H1 (cell line): ENCODE measurements at regions not wholly inside any gene's neighbourhood (a gene's known extent, or its start where the extent isn't known, plus 50 kb on each side); places are given as distances from the start of the nearest gene placed in this dataset.

ENCODE experiments used
- CTCF ChIA-PET: fragments of 300-600 bp; sonication (Branson Sonifier 250); formaldehyde crosslinking; loops from one replicate; lab custom pipeline; 2021; ENCODE audit not compliant: partially characterized antibody; lab: Charles Lee
- POLR2A ChIA-PET: fragments of 300-600 bp; sonication (Branson Sonifier 250); formaldehyde crosslinking; loops from one replicate; lab custom pipeline; 2021; ENCODE audit warnings: inconsistent platforms; ENCODE audit not compliant: partially characterized antibody; lab: Charles Lee
- DNase-seq, 2 experiments: peaks; one replicate each; pipeline versions ENCODE4 v3.0.0 to v3.0.0-alpha.2; 2010 to 2022; ENCODE audit warnings: low spot score in 2 of 2, low read depth in 1 of 2, mixed read lengths in 1 of 2
- FAIRE-seq: peaks from 2 replicates; lab custom pipeline; 2011; peaks lifted over from hg19 to GRCh38; lab: Jason Lieb, UNC
- H2AFZ ChIP-seq: 2 replicates; pipeline ENCODE4 v1.8.1; 2012; ENCODE audit warnings: low read length, inconsistent platforms
- H2AK5ac ChIP-seq: 2 replicates; pipeline ENCODE4 v1.6.1; 2013; ENCODE audit warnings: low read depth, low read length
- H2BK120ac ChIP-seq: replicated peaks from 2 replicates; pipeline ENCODE3; 2013; ENCODE audit warnings: low read depth, low read length, inconsistent platforms
- H2BK12ac ChIP-seq: 2 replicates; pipeline ENCODE4 v1.6.1; 2013; ENCODE audit warnings: low read depth, low read length
- H2BK15ac ChIP-seq: 2 replicates; pipeline ENCODE4 v1.6.1; 2013; ENCODE audit warnings: low read length
- H2BK20ac ChIP-seq: 2 replicates; pipeline ENCODE4 v1.6.1; 2013; ENCODE audit warnings: low read length
- H2BK5ac ChIP-seq: 2 replicates; pipeline ENCODE4 v1.6.1; 2013; ENCODE audit warnings: low read depth, low read length
- H3K14ac ChIP-seq: 2 replicates; pipeline ENCODE4 v1.6.1; 2013; ENCODE audit warnings: inconsistent platforms; ENCODE audit not compliant: insufficient read length
- H3K18ac ChIP-seq: 2 replicates; pipeline ENCODE4 v1.6.1; 2013; ENCODE audit warnings: low read length; ENCODE audit errors: extremely low read depth
- H3K23ac ChIP-seq: 2 replicates; pipeline ENCODE4 v1.6.1; 2013; ENCODE audit warnings: inconsistent platforms; ENCODE audit not compliant: insufficient read length
- H3K23me2 ChIP-seq: 2 replicates; pipeline ENCODE4 v1.6.1; 2013; ENCODE audit warnings: low read depth, low read length
- H3K27ac ChIP-seq: 2 replicates; pipeline ENCODE4 v1.6.1; 2011; ENCODE audit warnings: low read depth, low read length, inconsistent platforms
- H3K27me3 ChIP-seq, 4 experiments: replicated peaks in 1 of 4; 1 replicate in 1 of 4; 2 replicates in 3 of 4; pipeline versions ENCODE4 v1.6.1 to v1.8.1; 2011 to 2013; ENCODE audit warnings: low read length in 3 of 4, mild to moderate bottlenecking in 3 of 4, inconsistent platforms in 2 of 4, mixed read lengths in 2 of 4, moderate library complexity in 1 of 4; ENCODE audit not compliant: control insufficient read depth in 3 of 4, insufficient read depth in 3 of 4; ENCODE audit errors: extremely low read depth in 1 of 4
- H3K36me3 ChIP-seq, 4 experiments: 2 replicates each; pipeline versions ENCODE4 v1.6.1 to v1.8.1; 2011 to 2013; ENCODE audit warnings: mild to moderate bottlenecking in 4 of 4, low read length in 3 of 4, moderate library complexity in 2 of 4, control low read depth in 1 of 4, inconsistent platforms in 1 of 4; ENCODE audit not compliant: insufficient read depth in 4 of 4, control insufficient read depth in 2 of 4
- H3K4ac ChIP-seq: replicated peaks from 2 replicates; pipeline ENCODE3; 2013; ENCODE audit warnings: low read length, low read depth, mixed read lengths, inconsistent platforms; ENCODE audit not compliant: insufficient read length
- H3K4me1 ChIP-seq, 4 experiments: replicated peaks in 1 of 4; 1 replicate in 1 of 4; 2 replicates in 3 of 4; pipeline versions ENCODE4 v1.6.1 to v1.8.1; 2011 to 2013; ENCODE audit warnings: low read length in 3 of 4, inconsistent platforms in 2 of 4, mixed read lengths in 1 of 4; ENCODE audit not compliant: insufficient read depth in 4 of 4, control insufficient read depth in 3 of 4
- H3K4me2 ChIP-seq, 2 experiments: 2 replicates each; pipeline versions ENCODE4 v1.6.1 to v1.8.1; 2011 to 2013; ENCODE audit warnings: low read depth in 2 of 2, low read length in 2 of 2, control low read depth in 1 of 2, inconsistent platforms in 1 of 2, mild to moderate bottlenecking in 1 of 2; ENCODE audit not compliant: insufficient read depth in 1 of 2
- H3K4me3 ChIP-seq, 4 experiments: fragments of 200-600, 300-600 bp in 1 of 4; sonication (generic), shearing (Covaris generic), sonication (Bioruptor Twin) in 1 of 4; 2 replicates each; pipeline versions ENCODE4 v1.5.1 to v1.8.1; 2011 to 2016; ENCODE audit warnings: low read length in 4 of 4, low read depth in 3 of 4, control low read depth in 2 of 4, inconsistent platforms in 2 of 4, mild to moderate bottlenecking in 2 of 4, mixed read lengths in 1 of 4, moderate library complexity in 1 of 4; ENCODE audit not compliant: insufficient read depth in 2 of 4; ENCODE audit errors: extremely low read depth in 1 of 4
- H3K56ac ChIP-seq: replicated peaks from 2 replicates; pipeline ENCODE3; 2013; ENCODE audit warnings: low read depth, mild to moderate bottlenecking, mixed read lengths, low read length, inconsistent platforms; ENCODE audit not compliant: insufficient read length
- H3K79me1 ChIP-seq: 2 replicates; pipeline ENCODE4 v1.6.1; 2013; ENCODE audit warnings: low read depth, low read length, control low read depth
- H3K79me2 ChIP-seq, 2 experiments: 2 replicates each; pipeline versions ENCODE4 v1.6.1 to v1.8.1; 2012 to 2013; ENCODE audit warnings: low read length in 2 of 2, mild to moderate bottlenecking in 2 of 2, inconsistent platforms in 1 of 2; ENCODE audit not compliant: insufficient read depth in 2 of 2, control insufficient read depth in 1 of 2
- H3K9ac ChIP-seq, 4 experiments: replicated peaks in 1 of 4; 1 replicate in 1 of 4; 2 replicates in 3 of 4; pipeline versions ENCODE4 v1.6.1 to v1.8.1; 2011 to 2013; ENCODE audit warnings: low read depth in 3 of 4, low read length in 3 of 4, control low read depth in 2 of 4, mild to moderate bottlenecking in 2 of 4, moderate library complexity in 2 of 4, inconsistent platforms in 1 of 4; ENCODE audit errors: extremely low read depth in 1 of 4
- H3K9me3 ChIP-seq, 2 experiments: 2 replicates each; pipeline versions ENCODE4 v1.6.1 to v1.8.1; 2012 to 2013; ENCODE audit warnings: mild to moderate bottlenecking in 2 of 2, moderate library complexity in 2 of 2, control low read depth in 1 of 2, inconsistent platforms in 1 of 2, low read depth in 1 of 2, low read length in 1 of 2, mixed read lengths in 1 of 2; ENCODE audit not compliant: insufficient read depth in 2 of 2
- H4K20me1 ChIP-seq, 2 experiments: replicated peaks in 1 of 2; 2 replicates each; pipeline versions ENCODE3 to v1.8.1; 2011 to 2013; ENCODE audit warnings: inconsistent platforms in 2 of 2, low read length in 2 of 2, mild to moderate bottlenecking in 1 of 2; ENCODE audit not compliant: insufficient read depth in 2 of 2, control insufficient read depth in 1 of 2
- H4K5ac ChIP-seq: 2 replicates; pipeline ENCODE4 v1.6.1; 2013; ENCODE audit warnings: low read length, low read depth, mixed read lengths, inconsistent platforms; ENCODE audit not compliant: insufficient read length
- H4K8ac ChIP-seq: 2 replicates; pipeline ENCODE4 v1.8.0; 2013; ENCODE audit warnings: mild to moderate bottlenecking, moderate library complexity, low read length, inconsistent platforms; ENCODE audit not compliant: insufficient read depth; ENCODE audit errors: extremely low read depth
- H4K91ac ChIP-seq: replicated peaks from 2 replicates; pipeline ENCODE3; 2013; ENCODE audit warnings: low read length, mixed read lengths, inconsistent platforms; ENCODE audit not compliant: insufficient read length
- FOSL1 ChIP-seq: IDR thresholded peaks from 2 replicates; pipeline ENCODE4 v1.6.1; 2011; ENCODE audit warnings: mild to moderate bottlenecking, low read depth, low read length, moderate library complexity; ENCODE audit not compliant: insufficient read depth
- GABPA ChIP-seq: IDR thresholded peaks from 2 replicates; pipeline ENCODE4 v1.6.1; 2011; ENCODE audit warnings: mild to moderate bottlenecking, low read length, moderate library complexity, borderline replicate concordance; ENCODE audit not compliant: insufficient read depth
- HDAC2 ChIP-seq, 2 experiments: fragments of 300-600 bp in 1 of 2; sonication (generic) in 1 of 2; IDR thresholded peaks; 2 replicates each; pipeline ENCODE4 v1.6.1; 2011 to 2012; ENCODE audit warnings: low read depth in 2 of 2, low read length in 2 of 2, mild to moderate bottlenecking in 2 of 2, moderate library complexity in 2 of 2, borderline replicate concordance in 1 of 2, inconsistent platforms in 1 of 2
- JUND ChIP-seq: IDR thresholded peaks from 2 replicates; pipeline ENCODE4 v1.6.1; 2011; ENCODE audit warnings: mild to moderate bottlenecking, improper control_type of control experiment, low read length
- KDM4A ChIP-seq: IDR thresholded peaks from one replicate; pipeline ENCODE4 v1.7.1; 2012; ENCODE audit warnings: low read depth, mild to moderate bottlenecking, moderate library complexity, low read length, inconsistent platforms; ENCODE audit not compliant: severe bottlenecking
- MAFK ChIP-seq: IDR thresholded peaks from 2 replicates; pipeline ENCODE4 v1.6.1; 2012; ENCODE audit warnings: low read depth, mild to moderate bottlenecking, improper control_type of control experiment, low read length
- RBBP5 ChIP-seq: IDR thresholded peaks from 2 replicates; pipeline ENCODE4 v1.7.1; 2012; ENCODE audit warnings: low read depth, mild to moderate bottlenecking, inconsistent platforms, low read length, moderate library complexity, borderline replicate concordance
- ZNF274 ChIP-seq: IDR thresholded peaks from 2 replicates; pipeline ENCODE4 v1.7.0; 2012; ENCODE audit warnings: low read length, borderline replicate concordance; ENCODE audit errors: extremely low read depth
- WGBS, 2 experiments: shearing (Covaris generic) in 1 of 2; methylation state at CpG; one replicate each; pipeline versions ENCODE4 v1.1.6 to v1.1.7; 2013 to 2015; ENCODE audit warnings: low lambda C conversion rate in 2 of 2, mixed read lengths in 2 of 2, inconsistent platforms in 1 of 2, low coverage in 1 of 2, missing lambda C conversion rate in 1 of 2; ENCODE audit not compliant: insufficient replicate concordance in 2 of 2, insufficient coverage in 1 of 2, insufficient read length in 1 of 2; ENCODE audit errors: extremely low coverage in 1 of 2, missing lambda C conversion rate in 1 of 2; 5-methylcytosine and 5-hydroxymethylcytosine counted together

DNA sequence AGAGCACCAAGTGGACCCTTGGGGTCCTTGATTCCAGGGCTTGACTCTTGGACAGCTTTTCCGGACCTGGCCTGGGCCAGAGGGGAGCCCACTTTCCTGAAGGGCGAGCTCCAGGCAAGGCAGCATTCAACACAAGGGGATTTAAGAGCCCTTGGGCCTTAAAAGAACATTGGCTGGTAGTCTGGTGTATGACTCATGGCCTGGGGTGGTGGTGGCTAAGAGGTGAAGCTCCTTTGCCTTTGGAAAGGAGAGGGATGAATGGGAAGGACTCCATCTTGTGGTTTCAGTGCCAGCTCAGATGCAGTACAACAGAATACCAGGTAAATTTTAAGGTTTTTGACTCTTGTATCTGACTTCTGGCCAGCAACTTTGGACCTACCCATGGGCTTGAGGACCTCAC, 760.7 kb downstream of the GRIK2 start:
- Histone ChIP-seq H3K56ac (no peak overlapping the region), H3K23ac (no peak overlapping the region), H3K14ac (no peak overlapping the region), H4K91ac (no peak overlapping the region), H3K27ac (no peak overlapping the region), H3K18ac (no peak overlapping the region), H3K4me1 (no peaks in the 10 kb centered on the region), H3K4me2 (no peak overlapping the region), H3K36me3 (no peaks in the 10 kb centered on the region), H2BK15ac (no peak overlapping the region), H3K23me2 (no peaks in the 10 kb centered on the region), H3K9ac (no peak overlapping the region), H3K9me3 (no peaks in the 10 kb centered on the region; a peak in 1 of 4 replicates), H2AFZ (no peak overlapping the region), H3K79me2 (no peaks in the 10 kb centered on the region), H3K27me3 (no peaks in the 10 kb centered on the region), H2AK5ac (no peak overlapping the region), H2BK20ac (no peak overlapping the region), H3K4ac (no peak overlapping the region), H2BK5ac (no peak overlapping the region), H3K79me1 (no peaks in the 10 kb centered on the region), H3K4me3 (no peak overlapping the region), H2BK12ac (no peak overlapping the region), H4K20me1 (no peaks in the 10 kb centered on the region), H2BK120ac (no peak overlapping the region), H4K5ac (no peak overlapping the region), H4K8ac (no peak overlapping the region)
- WGBS, 2 experiments, result 86% methylated on average over 2 of the region's 2 CpGs; no CpG with 5 or more reads in 1 of the 2 experiments
- DNase-seq (no peak), FAIRE-seq (no peak)
- TF ChIP-seq JUND (no peak), GABPA (no peak), KDM4A (no peak), HDAC2 (IDR thresholded peaks at IDR 0.05; ENCODE audit: borderline replicate concordance in 1 of 2, low read depth in 2 of 2, low read length in 2 of 2) (no peak), RBBP5 (no peak), MAFK (no peak), ZNF274 (no peak), FOSL1 (no peak)
- ChIA-PET POLR2A (interaction anchor here (0.8 kb wide), 1 partner anchor 11 kb away, joined by 3 read pairs; no protein-coding TSS in a partner anchor), CTCF (no interaction called here)
